ENCODE measurements at regions not wholly inside any gene's neighbourhood (a gene's known extent, or its start where the extent isn't known, plus 50 kb on each side); places are given as distances from the start of the nearest gene placed in this dataset.

GRCh38 chr5:144812763-144813162 is 642.1 kb downstream of the KCTD16 start:
- TF ChIP-seq CTCF (IDR thresholded peaks at IDR 0.05) (no peak), ZFX (IDR thresholded peaks at IDR 0.05; ENCODE audit: borderline replicate concordance) (no peak)
- no peak overlapping the region for H3K27ac ChIP-seq

DNA sequence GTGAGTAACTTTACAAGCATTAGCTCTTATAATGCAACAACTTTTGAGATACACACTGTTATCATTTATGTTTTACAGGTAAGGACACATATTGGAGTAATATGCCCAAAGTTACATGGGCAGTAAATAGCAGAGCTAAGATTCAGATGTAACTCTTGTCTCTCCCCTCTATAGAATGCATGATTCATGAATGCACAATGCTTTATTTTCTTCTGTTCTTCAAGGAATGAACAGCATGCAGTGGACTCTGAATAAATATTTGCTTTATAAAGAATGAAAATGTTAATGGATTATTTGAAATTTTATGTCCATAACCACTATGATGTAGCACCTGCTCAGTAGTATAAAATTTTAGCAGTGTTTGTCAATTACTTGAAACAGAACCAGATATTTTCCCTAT is 629.5 kb downstream of the KCTD16 start:
- H3K27ac ChIP-seq: no peak overlapping the region
- TF ChIP-seq ZFX (IDR thresholded peaks at IDR 0.05; ENCODE audit: borderline replicate concordance) (no peak), CTCF (IDR thresholded peaks at IDR 0.05) (no peak)

DNA sequence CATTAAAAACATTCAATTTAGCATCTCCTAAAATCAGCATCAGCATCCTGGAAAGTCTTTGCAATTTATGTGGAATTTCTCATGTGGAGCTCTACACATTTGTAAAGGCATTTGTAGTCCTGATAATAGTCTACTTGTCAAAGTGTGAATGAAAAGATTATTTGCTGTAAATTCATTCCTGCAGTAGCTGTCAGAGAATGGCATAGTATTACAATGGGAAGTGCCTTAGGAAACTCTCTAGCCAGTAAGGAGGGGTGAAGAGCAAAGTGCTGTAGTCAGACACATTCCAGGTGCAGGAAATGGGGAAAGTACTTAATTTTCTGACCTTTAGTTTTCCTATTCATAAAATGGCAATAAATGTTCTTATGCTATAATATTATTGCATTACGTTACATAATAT is 627.9 kb downstream of the KCTD16 start:
- no peak overlapping the region for H3K27ac ChIP-seq
- TF ChIP-seq ZFX (IDR thresholded peaks at IDR 0.05; ENCODE audit: borderline replicate concordance) (no peak), CTCF (IDR thresholded peaks at IDR 0.05) (no peak)

- H3K27ac ChIP-seq: no peak overlapping the region
- TF ChIP-seq CTCF (IDR thresholded peaks at IDR 0.05) (no peak), ZFX (IDR thresholded peaks at IDR 0.05; ENCODE audit: borderline replicate concordance) (no peak)
Measured at GRCh38 chr5:144794922-144795321, 624.2 kb downstream of the KCTD16 start.

DNA sequence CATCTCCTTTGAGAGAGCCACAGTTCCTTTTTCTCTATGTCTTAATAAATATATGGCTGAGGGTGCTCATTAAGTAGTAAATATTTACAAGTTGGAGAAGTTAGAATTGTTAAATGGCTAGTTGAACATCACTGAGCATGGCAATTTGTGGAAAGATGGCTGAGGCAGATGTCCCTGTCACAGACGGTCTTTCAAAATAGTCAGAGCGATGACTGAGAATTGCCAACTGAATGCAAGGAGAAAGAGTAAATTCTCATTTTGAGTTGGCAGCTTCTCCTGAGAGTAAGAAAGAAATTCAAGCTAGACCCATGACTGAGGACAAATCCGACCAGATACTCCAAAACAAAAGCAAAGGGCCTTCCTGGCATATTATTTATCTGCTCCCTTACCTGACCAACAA is 617.9 kb downstream of the KCTD16 start:
- no peak overlapping the region for H3K27ac ChIP-seq
- TF ChIP-seq ZFX (IDR thresholded peaks at IDR 0.05; ENCODE audit: borderline replicate concordance): no peak
- TF ChIP-seq CTCF (IDR thresholded peaks at IDR 0.05): no peak

DNA sequence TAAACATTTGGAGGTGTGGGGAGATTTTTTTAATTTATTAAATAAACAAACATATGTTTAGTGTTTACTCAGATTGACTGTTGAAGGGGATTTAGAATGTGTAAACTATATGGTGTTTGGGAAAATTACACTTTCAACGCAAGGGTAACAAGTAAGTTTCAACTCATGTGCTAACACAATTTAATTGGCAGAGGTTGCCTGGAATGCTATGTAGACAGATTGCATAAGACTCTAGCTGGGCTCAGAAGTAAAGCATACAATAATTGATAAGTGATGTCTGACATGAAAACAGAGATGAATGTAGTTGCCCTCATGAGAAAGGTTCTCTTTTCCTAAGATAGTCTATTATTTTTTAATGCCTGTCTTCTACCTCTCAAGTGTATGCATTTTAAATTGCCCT is 617.4 kb downstream of the KCTD16 start:
- no peak overlapping the region for H3K27ac ChIP-seq
- no peak for TF ChIP-seq ZFX (IDR thresholded peaks at IDR 0.05; ENCODE audit: borderline replicate concordance)
- no peak for TF ChIP-seq CTCF (IDR thresholded peaks at IDR 0.05)

- H3K27ac ChIP-seq: no peak overlapping the region
- TF ChIP-seq ZFX (IDR thresholded peaks at IDR 0.05; ENCODE audit: borderline replicate concordance) (no peak), CTCF (IDR thresholded peaks at IDR 0.05) (no peak)
Measured at GRCh38 chr5:144779368-144779767, 608.7 kb downstream of the KCTD16 start.

Measured in 22Rv1 (cell line).